Epithelial cell of proximal tubule (primary cell): ENCODE measurements at regions not wholly inside any gene's neighbourhood (a gene's known extent, or its start where the extent isn't known, plus 50 kb on each side); places are given as distances from the start of the nearest gene placed in this dataset.

Experiments used
- DNase-seq: peaks from one replicate; pipeline ENCODE4 v3.0.0-alpha.2; 2011; ENCODE audit warnings: low read depth
- H3K4me3 ChIP-seq: 2 replicates; pipeline ENCODE4 v1.5.1; 2011; ENCODE audit warnings: low read depth, mild to moderate bottlenecking, low read length
- CTCF ChIP-seq: conservative IDR thresholded peaks from 2 replicates; pipeline ENCODE4 v1.5.1; 2012; ENCODE audit warnings: low read depth, mild to moderate bottlenecking, low read length

DNA sequence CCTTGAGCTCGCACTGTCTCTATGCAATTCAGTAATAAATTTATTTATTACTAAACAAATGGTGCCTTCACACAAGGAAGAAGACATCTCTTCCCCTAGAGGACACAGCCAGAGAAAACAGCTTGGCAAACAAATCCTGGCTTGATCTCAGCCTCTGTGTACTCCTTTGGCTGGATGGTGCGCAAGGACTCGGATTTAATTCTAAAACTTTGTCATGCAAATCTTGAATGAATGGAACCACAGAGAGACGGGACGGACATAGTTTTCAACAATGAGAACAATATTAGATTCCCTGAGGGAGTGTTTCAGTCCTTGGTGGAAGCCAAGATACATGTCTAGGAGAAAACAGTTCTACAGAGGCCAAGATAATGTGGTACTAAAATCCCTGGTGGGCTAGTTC, 349.5 kb downstream of the NPIPA8 start:
- no peak for TF ChIP-seq CTCF
- no peak overlapping the region for H3K4me3 ChIP-seq

GRCh38 chr16:17984810-17985209, 351.7 kb downstream of the NPIPA8 start:
- no peak for TF ChIP-seq CTCF
- H3K4me3 ChIP-seq = no peak overlapping the region
- DNase-seq = no peak

More for the DNA sequence above, 349.5 kb downstream of the NPIPA8 start:
- no peak for DNase-seq

GRCh38 chr16:17983847-17984639, 352.5 kb downstream of the NPIPA8 start:
- DNase-seq = no peak
- TF ChIP-seq CTCF = no peak
- no peak overlapping the region for H3K4me3 ChIP-seq

DNA sequence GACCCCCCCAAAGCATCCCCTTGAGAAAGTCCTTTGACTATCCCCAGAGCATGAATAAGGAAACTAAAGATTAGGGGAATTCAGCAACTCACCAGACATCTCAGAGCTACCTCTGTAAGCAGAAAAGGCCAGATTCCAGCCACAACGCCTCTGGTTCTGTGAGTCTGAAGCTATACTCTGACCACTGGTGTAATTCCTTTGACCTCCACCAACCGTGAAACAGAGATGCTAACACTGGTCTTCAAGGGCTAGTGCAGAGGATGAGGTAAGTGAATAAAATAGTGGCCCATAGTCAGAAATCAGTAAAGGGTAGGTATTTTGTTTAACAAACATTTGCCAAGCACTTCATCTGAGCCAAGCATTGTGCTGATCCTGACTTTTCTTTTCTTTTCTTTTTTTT, 353.4 kb downstream of the NPIPA8 start:
- no peak overlapping the region for H3K4me3 ChIP-seq
- no peak for DNase-seq
- no peak for TF ChIP-seq CTCF

DNA sequence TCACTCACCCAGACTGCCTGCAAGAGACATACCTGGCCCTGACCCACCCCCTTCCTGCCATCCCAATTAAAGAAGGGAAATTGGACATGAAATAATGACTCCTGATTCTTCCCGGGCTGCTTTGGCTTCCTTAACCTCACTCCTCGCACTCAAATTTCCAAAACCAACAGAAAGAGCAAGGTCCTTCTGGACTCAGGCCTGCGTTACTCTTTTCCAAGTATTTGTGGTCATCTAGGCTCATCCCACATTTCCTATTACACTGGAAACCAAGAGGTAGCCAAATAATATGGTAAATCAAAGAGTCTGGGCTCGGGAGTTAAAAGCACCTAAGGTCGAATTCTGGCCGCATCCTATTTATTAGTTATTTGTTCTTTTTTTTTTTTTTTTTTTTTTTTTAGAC, 359.3 kb downstream of the NPIPA8 start:
- H3K4me3 ChIP-seq = no peak overlapping the region
- no peak for DNase-seq
- TF ChIP-seq CTCF = no peak

- H3K4me3 ChIP-seq = no peak overlapping the region
- no peak for TF ChIP-seq CTCF
- no peak for DNase-seq
Measured at GRCh38 chr16:17972460-17972943, 364.0 kb downstream of the NPIPA8 start.

DNA sequence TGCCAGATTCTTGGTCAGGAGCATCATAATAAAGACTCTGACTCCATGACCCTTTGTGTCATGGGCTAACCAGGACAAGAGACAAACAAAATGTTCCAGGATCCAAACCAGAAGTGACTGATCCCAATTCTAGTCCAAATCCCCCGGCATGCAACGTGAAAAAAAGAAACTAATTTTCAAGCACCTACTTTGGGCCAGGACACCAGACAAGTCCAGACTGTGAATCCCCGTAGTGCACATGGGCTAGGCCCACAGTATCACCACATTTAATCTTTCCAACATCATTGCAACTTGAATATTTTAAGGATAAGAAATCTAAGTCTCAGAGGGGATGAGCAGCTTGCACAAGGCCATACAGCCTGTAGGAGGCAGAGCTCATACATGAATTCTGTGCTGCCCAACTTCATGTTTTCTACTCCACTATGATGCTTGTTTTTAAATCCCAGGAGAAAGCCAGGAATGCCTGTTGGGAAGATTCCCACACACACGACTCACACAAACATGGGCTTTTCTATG, 365.7 kb downstream of the NPIPA8 start:
- H3K4me3 ChIP-seq = no peak overlapping the region
- no peak for DNase-seq
- no peak for TF ChIP-seq CTCF
